NCI-H187 (cell line): ENCODE measurements at regions not wholly inside any gene's neighbourhood (a gene's known extent, or its start where the extent isn't known, plus 50 kb on each side); places are given as distances from the start of the nearest gene placed in this dataset.

Experiments
- DNase-seq, 2 experiments: peaks; one replicate each; lab custom pipeline; 2025; lab: John Stamatoyannopoulos, UW

DNA sequence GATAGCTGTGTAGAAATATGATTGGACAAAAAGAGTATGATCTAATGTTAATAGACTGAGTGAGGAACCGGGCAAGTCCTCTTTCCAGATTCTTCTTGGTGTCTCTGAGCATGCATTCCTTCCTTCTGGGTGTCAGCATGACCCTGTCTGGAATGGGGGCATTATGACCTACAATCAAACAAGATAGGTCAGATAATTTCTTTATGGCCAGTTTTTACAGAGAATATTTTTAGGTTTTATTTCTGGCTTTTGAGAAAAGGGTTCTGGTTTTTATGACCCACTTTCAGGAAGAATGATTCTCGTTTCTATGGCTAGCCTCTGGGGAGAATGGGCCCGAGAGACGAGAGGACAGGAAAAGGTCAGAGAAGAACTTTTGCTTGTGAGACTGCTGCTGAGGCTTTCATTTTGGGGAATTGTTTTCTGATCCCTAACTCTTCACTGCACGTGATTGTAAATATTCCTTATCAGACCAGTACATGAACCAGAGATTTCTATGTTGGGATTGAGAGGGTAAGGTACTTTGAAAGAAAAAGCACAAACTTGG, 383.8 kb downstream of the AASDHPPT start:
- DNase-seq = no peak

DNA sequence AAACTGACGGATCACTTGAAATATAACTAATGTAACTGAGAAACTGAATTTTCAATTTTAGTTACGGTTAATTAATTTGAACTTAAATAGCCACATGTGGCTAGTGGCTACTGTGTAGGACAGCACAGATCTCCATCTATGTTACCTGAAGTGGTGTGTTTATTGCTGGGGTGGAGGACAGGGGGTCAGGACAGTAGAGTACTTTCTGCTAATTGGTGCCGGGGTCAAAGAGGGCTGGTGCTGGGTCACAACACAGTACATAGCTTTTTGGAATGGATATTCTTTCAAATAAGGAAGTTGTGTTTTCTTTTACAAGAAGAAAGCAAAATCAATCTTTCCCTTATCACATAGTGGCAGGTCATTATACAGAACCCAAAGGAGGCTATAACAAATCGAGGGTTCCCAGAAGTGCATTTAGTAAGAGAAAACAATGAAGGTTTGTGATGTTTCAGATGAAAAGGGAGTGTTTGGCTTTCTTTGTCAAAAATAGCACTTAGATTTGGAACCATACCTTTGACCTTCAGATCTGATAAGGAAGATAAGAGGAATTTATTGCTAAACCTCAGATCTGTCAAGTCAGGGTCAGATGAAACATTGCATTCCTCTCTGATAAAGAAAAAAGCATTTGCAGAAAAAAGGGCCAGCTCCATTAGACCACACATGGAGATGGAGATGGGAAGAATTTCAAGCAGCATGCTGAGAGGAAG, 384.5 kb downstream of the AASDHPPT start:
- no peak for DNase-seq

DNA sequence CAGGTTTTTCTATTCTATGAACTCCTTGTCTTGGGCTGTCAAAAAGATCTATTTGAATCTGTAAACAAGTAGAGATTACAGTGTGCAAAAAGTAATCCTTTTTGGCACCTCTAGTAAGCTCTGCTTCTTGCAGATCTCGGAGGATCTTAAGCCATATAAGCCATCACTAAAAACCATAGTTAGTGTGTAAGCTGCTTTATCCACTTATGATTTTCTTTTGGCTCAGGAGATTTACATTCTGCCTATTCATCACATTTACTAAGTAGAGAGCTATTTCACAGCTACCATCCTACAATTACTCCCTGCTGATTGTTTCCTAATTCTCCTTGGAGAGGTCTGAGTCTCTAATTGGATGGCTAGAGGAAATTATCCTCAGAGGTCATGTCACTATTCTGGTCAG, 385.7 kb downstream of the AASDHPPT start:
- no peak for DNase-seq

DNA sequence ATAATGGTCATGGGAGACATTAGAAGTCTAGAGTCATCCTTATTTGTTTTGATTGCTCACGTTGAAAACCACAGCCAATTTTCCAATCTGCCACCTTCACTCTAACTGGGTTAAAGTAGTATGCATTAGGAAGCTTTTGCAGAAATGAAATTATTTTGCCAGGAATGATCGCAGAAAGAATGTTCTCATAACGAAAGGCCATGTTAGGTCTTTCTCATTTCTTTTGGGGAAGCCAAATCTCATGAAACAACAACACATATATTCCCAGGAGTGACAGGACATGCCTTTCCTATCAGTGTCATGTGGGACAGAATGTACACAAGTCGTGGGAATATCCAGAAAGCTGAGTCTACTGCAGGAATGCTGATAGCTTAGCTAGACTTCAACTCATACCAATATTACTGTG, 386.3 kb downstream of the AASDHPPT start:
- DNase-seq = no peak

DNA sequence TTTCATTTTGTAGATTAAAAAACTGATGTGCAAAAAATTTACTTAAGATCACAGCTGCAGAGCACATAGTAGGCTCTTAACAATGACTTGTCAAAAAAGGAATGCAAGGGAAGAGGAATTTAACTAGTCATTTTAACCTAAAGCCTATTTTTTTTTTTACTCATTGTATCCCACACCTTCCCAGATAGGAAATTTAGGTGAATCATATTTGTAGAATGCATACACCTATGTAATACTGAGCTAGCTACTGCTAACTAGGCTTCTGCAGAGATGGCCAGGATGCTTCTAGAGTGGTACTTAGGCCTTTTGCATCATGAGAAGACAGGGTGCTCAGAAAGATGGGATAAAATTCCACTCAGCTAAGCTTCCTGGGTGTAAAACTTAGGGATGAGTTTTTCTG, 387.3 kb downstream of the AASDHPPT start:
- DNase-seq = no peak

DNA sequence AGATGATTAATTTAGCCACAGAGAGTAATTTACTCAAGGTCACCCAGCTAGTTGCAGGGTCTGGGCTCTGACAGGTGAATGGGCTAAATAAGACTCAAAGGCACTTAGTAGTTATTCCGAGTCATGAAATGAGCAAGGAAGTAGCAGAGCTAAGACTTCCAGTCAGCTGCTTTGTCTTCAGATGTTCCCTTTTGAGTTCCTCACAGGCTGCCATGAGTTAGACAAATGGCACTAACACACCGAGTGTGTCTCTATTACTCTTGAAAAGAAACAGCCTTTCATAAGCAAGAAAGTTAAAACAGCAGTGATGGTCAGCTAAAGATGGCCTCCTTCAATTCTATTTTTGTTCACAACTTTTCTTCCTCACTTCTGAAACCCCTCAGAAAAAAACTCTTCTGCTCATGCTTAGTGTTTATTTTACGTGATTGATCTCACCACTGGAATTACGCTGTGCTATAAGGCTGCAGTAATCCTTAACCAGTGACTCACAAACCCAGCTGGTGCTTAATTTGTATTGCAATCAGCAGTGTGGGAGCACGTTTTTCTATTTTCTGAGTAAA, 389.1 kb downstream of the AASDHPPT start:
- no peak for DNase-seq

DNA sequence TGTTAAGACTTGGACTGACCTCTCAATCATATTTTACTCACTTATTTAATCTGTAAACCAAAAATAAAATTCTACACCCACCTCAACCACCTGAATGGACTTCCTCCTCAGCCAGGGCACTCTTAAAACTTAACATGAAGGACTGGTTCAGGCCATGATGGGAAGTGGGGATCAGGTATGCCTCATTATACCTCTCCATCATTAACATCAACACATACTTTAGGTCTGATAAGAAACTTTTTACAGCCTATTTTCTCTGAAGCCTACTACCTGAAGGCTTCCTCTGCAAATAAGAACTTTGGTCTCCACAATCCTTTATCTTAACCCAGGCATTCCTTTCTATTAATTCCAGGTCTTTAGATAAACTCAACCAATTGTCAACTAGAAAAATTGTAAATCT, 390.0 kb downstream of the AASDHPPT start:
- DNase-seq = no peak

DNA sequence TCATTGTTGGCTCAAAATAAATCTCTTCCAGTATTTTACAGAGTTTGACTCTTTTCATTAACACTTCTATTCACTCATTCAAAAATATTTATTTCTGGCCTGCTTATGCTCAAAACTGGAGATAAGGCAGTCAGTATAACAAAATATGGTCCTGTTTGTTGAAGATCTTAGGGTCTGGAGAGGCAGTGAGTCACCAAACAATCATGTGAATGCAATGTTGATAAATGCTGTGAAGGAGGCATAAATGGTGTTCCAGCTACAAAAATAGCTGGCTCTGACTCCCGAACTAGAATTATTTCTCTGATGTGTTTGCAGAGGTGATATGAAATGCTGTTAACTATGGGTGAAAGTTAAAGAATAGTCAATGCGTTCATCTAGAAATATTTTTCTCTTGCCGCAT, 390.6 kb downstream of the AASDHPPT start:
- no peak for DNase-seq

DNA sequence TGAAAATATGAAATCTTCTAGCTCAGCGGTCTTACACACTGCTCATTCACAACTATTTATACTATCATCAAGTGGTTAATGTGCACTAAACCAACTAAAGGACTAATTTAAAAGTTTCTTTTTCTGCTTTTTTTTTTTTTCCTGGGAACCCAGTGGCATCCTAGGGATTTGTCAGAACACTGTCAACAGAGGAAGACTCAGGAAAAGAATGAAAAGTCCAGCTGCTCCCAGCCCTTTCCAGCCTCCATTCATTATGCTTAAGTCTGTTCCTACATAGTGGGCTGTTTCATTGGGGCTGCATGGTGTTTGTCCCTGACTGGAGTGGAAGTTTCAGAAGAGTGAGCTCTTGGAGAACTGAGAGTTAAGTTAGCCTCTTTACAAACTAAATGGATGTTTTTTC, 391.1 kb downstream of the AASDHPPT start:
- DNase-seq = no peak

DNA sequence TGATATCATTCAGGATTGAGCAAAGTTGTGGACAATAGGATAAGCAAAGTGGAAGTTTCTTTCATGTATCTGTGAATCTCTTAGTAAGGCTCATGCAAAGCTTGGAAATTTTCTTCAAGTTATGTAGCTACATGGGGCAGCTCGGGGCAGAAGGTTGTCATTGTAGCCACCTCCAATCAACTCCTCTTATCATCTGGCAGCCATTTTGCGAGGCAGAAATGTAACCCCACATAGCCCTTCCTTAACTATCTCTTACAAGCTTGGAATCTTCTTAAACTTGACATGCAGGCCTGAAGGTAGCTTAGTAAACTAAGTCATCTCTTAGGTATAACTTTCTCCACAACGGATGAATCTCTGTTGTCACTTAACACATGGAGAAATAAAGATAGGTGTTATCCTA, 392.8 kb downstream of the AASDHPPT start:
- DNase-seq = no peak

DNA sequence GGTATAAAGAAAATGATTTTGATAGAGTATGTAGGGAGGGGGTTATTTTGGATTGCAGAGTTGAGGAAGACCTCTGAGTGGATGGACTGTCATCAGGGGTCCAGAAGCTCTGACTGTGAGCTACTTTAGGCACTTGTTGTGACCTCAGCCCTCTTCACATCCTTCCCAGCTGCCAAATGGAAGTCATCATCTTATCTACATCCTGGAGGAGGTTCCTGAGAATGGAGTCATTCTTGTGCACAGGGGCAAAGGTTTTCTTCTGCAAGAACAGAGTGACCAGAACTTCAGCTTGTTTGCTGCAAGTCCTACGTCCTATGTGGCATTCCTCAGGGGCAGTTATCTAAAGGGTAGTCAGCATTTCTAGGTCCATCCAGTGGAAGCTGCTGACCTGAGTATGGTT, 393.8 kb downstream of the AASDHPPT start:
- no peak for DNase-seq

DNA sequence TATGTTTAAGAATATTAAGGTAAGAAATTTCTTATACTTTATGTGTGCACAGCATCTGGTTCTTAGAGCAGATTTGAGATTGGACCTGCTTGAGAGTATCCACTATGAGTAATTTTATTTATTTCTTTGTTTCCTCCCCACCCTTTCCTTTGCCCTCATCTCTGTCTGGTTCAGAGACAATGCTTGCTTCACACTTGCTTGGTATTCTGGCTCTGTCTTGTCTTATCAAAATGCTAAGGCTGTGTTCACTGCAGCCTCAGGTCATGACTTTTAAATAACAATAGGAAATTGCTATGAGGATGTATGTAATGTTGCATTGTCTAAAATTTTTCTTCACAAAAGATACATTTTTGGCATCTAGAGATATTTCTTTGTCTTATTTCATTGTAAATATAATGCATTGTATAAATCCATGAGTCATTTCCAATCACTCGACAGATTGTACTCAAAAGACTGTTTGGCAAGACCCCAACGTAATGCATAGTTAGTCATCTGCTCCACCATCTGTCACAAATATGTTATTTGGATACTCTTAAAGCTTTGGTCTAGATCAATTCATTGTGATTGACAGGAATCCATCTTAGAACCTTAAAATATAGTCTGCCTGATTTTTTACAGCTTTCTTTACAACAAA, 395.7 kb downstream of the AASDHPPT start:
- DNase-seq = no peak

DNA sequence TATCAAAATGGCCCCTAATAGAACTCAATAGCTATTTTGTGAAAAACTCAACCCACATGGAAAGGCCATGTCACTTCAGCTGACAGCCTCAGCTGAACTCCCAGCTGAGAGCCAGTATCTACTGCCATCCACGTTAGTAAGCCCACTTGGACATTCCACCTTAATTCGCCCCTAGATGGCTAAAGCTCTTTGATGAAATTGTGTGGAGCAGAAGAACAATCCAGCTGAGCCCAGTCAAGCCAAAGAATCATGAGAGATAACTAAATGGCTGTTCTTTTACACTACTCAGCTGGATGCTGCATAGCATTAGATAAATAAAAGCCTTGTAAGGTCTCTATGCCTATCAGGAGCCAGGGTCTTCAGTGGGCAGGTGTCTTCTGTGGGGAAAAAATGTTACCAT, 396.8 kb downstream of the AASDHPPT start:
- no peak for DNase-seq

DNA sequence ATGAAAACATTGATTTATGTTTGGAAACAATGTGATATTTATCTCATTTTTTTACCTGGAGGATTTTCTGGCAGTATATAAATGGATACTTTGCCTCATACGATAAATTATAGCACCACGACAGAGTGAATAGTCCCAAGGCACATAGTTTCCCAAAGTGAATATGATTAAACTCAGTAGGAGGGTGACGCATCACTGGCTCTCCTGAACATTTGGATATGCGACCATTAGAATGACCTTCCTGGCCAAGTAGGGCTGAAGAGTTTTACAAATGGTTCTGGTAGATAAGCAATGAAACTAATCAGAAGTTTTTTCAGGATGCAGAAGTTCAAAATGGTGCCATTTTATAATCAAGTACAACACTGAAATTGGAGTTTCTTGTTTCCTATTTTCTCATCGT, 397.7 kb downstream of the AASDHPPT start:
- DNase-seq = no peak

DNA sequence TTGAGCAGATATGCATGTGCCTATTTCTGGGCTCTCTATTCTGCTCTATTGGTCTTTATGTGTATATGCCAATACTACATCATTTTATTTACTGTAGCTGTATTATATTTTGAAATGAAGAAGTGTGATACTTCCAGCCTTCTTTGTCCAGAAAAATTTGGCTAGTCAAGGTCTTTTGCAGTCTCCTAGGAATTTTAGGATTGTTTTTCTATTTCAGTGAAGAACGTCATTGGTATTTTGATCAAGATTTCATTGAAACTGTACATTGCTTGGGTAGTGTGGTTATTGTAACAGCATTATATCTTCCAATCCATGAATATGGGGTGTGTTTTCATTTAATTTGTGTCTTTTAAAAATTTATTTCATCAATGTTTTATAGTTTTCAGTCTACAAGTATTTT, 400.3 kb downstream of the AASDHPPT start:
- no peak for DNase-seq

DNA sequence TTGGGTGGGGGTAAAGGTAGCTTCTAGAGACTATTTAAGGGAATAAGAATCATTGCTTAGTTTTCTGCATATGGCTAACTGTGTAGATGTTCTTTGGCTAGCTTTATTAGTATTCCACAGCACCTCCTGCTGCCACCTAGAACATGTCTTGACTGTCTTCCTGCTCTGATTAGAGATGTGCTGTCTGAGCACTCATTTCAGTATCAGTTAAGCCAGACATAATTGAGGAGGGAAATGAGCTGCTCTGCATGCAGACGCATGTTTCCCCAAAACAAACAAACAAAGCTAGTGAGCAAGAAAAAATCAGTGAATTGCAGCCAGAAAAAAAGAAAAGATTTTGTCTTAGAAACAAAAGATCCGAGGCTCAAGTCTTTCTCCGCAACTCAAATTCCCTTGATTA, 402.2 kb downstream of the AASDHPPT start:
- no peak for DNase-seq

DNA sequence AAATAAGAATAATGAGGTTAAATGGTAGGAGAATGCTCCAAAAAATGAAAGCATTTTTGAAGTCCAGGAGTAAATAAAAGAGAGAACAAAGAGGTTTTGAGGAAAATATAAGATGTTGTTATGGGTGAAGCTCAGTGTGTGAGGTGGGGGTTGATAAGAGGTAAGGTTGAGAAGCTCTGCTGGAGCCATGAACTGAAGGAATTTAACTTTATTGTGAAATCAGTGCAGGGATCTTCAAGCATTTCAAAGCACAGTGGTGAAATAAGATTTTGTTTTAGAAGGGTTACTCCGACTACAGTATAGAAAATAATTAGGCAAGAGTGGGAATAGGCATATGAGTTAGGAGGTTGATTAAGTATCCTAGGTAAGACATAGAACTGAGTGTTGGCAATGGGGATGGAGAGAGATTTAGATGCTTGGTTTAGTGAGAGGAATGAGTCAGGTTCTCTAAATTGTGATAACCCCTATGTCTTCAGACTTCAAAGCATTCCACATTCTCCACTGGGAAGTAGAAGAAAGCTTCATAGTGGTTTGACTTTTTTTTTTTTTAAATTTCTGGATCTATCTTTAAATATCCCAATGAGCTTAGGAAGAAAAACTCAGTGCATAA, 403.2 kb downstream of the AASDHPPT start:
- no peak for DNase-seq

DNA sequence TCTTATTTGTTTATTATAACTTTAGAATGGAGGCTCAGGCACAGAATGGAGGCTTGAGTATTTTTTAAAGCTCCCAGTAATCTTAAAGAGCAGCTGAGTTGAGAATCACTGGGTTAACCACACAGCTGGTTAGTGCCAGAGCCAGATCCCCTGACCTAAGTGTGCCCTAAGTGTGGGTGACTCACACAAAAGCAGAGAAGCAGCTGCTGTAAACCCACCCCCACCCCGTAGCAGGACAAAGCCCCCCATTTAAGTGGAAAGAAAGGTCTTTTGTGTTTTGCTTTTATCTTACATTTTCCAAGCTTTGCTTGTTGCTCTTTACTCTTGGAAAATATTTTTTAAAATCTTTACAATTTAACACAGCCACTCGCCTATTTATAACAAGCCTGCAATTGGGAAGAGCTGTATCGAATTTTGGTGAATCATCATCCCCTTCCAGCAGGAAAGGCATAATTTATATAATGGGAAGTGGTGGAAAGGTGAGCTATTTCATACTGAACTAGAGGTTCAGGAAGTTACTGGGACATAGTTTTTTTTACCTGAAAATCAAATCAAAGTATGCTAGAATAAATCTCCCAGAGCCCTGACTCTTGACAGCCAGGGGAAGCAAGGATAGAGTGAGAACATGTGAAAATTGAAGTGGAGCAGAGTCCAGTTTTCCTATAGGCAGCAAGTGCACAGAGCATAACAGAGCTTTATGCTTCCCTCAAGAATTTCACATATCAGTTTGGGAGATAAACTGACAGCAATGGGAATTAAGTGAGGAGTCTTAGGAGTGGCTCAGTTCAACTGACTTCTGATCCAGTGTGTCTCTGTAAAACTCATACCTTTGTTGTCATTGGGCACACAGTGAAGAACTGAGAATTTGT, 405.7 kb downstream of the AASDHPPT start:
- no peak for DNase-seq

DNA sequence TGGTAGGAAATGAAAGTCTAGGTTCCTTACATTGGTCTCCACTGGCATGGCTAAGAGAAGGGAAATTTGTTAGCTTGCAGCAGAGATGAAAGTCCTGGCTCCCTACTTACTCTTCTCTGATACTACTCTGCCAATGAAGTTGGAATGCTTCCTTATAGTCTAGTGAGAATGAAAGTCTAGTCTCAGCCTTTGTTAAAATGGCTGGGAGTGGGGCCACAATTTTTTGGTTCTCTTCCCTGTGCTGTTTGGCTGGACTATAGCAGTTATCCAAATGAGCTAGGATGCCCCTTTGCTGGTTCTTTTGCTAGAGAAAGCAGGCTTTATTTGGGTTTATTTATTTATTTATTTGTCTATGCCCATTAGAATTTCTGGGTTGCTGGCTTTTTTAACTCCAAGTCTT, 414.3 kb downstream of the AASDHPPT start:
- DNase-seq = no peak

DNA sequence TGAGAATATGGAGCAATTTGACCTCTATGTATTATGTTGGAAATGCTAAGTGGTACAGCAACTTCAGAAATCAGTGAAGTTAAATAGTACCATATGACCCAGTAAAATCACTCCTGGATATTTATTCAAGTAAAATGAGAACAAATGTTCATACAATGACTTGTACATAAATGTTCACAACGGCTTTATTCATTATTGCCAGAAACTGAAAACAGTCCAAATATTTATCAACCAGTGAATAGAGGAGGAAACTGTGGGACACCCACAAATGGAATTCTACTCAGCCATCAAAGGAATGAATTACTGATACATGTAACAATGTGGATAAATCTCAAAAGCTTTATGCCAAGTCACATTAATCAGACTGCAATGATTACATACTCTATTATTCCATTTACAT, 416.3 kb downstream of the AASDHPPT start:
- no peak for DNase-seq

DNA sequence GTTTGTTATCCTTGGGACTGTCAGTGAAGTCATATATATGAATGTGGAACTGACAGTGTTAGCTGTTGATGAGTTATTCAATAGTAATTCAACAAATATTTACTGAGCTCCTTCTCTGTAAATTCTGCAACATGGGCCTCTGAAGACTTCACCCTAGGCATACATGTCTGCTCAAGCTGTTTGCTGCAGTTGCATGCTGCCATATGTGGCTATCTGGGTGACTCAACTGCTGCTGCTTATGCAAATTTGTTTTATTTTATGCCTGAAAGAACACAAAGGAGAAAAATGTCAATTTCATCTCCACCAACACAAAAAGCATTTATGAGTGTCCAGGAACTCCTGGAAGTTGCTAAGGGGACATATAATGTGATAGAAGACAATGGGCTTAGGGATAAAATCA, 417.6 kb downstream of the AASDHPPT start:
- DNase-seq = no peak

DNA sequence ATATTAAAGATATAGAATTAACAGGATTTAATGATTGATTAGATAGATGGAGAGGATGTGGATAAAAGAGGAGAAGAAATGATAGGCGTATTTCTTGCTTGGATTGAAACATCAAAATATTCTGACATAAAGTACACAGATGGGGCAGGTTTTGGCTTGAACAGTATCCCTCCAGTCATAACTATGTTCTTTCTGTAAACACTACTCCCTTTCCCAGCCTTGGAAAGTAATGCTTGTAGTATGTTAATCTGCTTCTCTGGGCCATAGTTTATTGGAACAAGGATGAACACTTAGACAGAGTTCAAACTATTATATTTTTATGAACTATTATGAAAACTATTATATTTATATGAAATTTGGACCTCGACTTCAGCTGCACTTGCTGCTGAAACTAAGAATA, 419.2 kb downstream of the AASDHPPT start:
- DNase-seq = no peak
